Lung microvascular endothelial cell (primary cell): ENCODE measurements at regions not wholly inside any gene's neighbourhood (a gene's known extent, or its start where the extent isn't known, plus 50 kb on each side); places are given as distances from the start of the nearest gene placed in this dataset.

Experiments used
- DNase-seq, 2 donors: peaks; one replicate each; pipeline versions ENCODE4 v3.0.0 to v3.0.0-alpha.2; 2010; ENCODE audit warnings: low read depth in 2 of 2

GRCh38 chr4:157886645-157887044 lies 286.2 kb downstream of the GASK1B start:
- DNase-seq = no peak

DNA sequence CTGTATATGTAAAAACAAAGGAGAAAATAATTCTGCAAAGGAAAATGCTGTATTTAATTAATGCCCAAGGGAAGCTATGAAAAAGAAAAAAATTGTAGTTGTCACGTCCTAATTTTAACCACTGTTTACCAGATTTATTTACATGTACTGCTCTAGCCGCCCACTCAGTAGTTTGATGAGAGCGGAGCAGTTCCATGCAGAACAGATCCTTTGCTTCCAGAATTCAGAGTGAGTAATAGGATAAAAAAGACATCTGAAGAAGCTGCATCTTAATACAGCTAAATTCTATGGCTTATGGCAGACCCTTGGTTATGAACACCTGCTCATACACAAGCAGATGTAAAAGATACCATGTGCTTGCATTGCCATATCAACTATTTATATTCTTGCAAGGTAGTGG lies 287.0 kb downstream of the GASK1B start:
- DNase-seq = no peak

- no peak for DNase-seq
Measured at GRCh38 chr4:157882901-157883300, 289.9 kb downstream of the GASK1B start.

DNA sequence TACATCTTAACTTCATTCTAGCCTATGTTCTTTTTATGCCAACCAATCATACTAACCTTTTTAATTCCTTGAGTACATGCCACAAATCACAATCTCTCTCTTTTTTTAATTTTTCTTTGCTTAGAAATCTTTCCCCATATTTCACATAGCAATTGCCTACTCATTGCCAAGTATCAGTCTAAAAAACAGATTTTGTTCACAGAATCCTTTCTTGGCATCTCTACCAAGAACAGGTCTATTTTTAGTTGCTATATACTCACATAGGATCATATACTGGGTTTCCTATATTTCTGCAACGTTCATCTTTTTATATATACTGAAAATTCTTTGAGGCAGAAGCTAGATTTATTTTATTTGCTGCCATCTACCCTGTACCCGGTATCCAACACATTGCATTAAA lies 292.1 kb downstream of the GASK1B start:
- DNase-seq = no peak

- DNase-seq = no peak
Measured at GRCh38 chr4:157854819-157855218, 318.0 kb downstream of the GASK1B start.

DNA sequence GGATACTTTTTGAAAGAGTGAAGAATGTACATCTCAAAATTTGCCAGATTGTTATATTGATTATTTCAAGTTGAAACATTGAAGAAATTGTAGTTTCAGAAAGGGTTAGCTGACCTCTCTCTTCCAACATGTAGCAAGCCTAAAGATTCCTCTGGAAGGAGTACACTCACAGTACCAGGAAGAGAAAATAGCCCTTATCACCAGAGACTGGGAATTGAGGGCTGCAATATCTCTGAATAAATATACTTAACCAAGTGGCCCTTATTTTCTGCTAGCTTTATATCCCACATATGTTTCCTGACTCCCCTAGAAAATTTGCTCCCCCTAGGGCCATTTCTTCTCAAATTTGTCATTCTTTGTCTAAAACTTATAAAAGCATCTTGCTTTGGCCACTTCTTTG lies 332.2 kb downstream of the GASK1B start:
- DNase-seq = no peak

DNA sequence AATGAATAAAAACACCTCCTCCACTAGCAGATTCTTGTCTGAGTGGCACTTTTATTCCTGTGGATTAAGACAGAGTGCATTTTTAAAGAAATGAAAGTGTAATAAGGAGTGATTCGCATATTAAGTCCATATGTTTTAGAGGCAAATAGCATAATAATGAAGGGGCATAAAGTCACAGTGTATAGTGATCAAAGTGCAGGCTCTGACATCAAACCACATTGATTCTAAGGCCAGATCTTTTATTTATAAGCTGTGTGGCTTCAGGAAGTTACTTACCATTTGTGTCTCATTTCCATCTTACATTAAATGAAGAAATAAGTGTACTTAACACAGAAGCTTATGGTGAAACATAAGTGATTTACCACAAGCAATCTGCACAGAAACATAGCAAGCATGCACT lies 332.8 kb downstream of the GASK1B start:
- DNase-seq = no peak

DNA sequence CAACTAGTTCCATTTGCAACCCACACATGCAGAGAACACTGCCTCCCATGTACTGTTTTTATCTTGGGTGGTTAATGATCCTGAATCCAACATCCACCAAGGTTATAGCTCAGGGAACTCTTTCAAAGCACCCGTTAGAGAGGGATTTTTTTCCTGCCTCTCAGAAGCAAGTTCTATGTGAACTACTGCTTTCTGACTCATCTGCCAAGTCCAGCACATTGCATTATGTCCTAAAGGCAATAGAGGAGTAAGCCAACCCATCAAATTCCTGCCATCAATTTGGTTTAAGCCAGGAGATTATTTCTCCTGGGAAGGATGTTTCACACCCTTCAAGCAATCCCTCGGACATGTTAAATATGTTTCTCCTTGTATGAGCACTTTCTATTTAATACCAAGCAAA lies 334.5 kb downstream of the GASK1B start:
- DNase-seq = no peak

- DNase-seq = no peak
Measured at GRCh38 chr4:157837071-157837703, 335.6 kb downstream of the GASK1B start.

DNA sequence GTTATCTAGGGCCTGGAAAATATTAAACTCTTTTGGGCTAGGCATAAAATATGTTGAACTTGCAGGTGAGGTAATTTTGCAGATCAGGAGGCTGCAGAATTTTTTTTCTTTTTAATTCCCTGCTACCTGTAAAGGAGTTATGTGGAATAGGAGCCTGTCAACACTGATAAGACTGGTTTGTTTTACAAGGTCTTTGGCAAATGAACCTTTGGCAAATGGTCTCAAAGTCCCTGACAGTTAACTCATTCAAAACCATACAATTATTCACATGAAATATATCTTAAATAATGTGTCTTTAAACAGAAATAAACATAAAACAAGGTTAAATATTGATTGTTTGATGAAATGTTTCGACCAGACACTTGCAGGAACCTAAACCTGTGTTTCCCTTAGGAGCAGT lies 340.2 kb downstream of the GASK1B start:
- no peak for DNase-seq

GRCh38 chr4:157824021-157824420 lies 348.8 kb downstream of the GASK1B start:
- DNase-seq = no peak

GRCh38 chr4:157821814-157822213 lies 351.0 kb downstream of the GASK1B start:
- DNase-seq = no peak

DNA sequence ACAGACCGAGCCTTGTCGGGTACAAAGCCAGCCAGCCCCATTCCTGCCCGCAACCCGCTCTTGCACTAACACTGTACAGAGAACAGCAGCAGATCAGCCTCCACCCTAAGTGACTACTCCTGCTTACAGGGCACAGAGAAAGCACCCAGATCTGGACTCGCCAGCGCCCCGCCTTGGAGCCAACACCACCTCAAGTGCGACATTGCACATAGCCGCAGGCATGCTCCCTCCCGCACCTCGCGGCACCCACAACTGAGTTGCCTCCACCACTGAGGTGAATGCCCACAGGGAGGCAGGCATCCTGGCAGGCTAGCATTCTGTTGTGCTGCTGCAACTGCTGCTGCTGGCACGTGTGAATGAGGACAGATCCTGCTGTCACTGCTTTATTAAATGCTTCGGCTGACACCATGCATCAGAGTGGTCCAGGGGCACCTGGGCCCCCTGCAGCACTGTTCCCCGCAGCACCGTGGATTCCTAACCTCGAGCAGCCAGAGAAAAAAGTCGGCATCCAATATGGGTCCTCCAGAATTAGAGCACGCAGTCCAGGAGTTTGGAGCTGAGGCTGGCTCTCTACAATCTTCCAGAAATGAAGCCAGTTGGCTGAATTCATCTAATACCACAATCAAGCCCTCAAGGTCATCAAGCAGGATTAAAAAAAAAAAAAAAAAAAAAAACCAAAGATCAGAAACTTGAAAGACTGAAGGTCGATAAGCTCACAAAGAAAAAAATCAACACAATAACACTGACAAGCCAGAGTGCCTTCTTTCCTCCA lies 352.9 kb downstream of the GASK1B start:
- DNase-seq = no peak

- DNase-seq = no peak
Measured at GRCh38 chr4:157818946-157819692, 353.7 kb downstream of the GASK1B start.

DNA sequence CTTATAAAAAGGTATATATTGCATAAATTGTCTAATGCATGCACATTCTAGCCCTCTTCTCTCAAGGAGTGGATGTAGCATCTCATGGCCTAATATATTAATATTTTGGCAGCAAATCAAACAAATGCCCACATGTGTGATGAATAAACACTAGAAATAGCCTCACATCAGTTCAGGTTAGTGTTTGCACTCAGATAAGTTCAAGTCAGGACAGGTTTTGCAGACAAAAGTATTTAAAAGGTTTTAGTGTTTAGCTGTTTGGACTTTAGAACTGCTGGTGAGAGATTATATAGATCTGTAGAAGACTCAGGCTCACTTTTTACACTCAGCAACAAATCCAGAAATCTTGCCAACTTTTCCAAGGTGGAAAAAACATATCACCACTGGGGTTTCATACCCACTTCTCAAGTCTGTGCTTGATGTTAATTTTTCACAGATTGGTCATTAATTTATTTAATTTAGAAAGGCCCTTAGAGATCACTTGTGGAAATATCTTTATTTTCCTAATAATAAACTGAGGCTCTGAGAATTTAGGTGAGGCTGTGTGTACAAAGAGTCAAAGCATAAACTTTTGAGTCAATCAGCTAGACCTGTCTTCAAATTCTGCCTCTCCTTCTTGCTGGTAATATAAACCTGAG lies 362.6 kb downstream of the GASK1B start:
- no peak for DNase-seq

- peak in 1 of 2 donors; percentile 19 for DNase-seq
Measured at GRCh38 chr4:157808796-157809383, 363.9 kb downstream of the GASK1B start.

- DNase-seq = no peak
Measured at GRCh38 chr4:157806184-157806583, 366.6 kb downstream of the GASK1B start.

GRCh38 chr4:157804986-157805385 lies 367.8 kb downstream of the GASK1B start:
- peak; percentile 6 to 9 for DNase-seq

DNA sequence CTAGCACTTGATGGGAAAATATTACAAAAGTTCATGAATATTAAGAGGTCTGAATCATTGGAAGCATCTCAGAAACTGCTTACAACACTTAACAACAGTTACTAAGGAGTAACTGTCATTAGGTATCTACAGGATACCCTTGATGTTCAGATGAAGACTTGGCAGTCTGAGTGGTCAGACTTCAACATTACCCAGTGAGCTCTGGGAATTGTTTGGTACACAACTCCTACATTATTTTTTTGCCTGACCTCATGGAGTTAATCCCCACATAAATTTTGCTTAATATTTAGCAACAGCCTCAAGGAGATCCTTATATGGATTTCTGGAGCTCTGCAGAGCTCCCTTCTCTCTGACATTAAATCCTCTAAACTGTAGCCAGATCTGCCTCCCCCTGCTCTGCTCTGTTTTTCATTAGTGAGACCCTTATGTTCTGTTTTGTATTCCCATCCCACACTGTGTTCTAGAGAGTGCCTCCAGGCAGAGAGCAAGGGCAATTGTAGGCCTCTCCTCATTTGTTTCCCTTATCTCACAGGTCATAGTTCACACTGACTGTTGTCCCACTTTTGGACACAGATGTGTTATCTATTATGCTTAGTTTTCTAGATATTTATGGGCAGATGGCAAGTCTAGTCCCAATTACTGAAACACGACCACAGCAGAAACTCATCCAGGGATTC lies 368.8 kb downstream of the GASK1B start:
- DNase-seq = no peak

DNA sequence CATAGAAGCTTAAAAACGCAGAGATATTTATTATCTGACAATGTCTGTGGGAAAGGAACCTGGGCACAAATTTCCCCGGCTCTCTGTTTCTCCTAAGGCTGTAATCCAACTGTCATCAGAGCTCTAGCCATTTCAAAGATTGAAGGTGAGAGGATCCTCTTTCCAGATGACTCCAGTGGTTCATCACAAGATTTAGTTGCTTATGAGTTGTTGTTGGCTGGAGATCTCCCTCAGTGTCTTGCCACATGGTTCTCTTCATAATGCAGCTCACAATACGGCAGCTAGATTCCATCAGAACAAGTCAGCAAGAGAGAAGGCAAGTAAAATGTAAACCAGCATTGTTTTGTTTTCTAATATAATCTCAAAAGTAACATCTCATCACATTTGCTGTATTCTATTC lies 369.4 kb downstream of the GASK1B start:
- no peak for DNase-seq

- no peak for DNase-seq
Measured at GRCh38 chr4:157795495-157795894, 377.3 kb downstream of the GASK1B start.
